ENCODE measurements at regions not wholly inside any gene's neighbourhood (a gene's known extent, or its start where the extent isn't known, plus 50 kb on each side); places are given as distances from the start of the nearest gene placed in this dataset.

DNA sequence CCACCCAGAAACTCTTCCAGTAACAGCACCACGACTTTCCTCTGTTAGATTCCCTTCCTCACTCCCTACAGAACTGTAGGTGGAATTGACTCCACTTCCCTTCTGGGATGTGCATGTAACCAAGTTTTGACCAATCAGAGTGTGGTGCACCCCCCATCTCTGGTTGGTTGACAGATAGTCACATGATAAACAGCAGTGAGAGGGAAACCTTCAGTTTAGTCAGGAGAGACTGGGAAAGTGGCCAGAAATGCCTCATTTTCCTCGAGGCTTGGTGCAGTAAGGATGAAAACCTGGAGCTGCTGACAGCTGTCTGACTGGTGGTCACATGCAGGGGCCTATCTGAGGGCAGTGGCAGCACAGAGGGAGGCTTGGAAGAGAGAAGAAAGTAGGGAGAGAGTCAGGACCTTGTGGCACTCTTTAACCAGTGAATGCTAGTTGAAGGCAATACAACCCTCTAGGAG lies 67.3 kb upstream of the GRK3 start:
- FAIRE-seq (no peak), DNase-seq (ENCODE audit: low read depth in 1 of 2, low spot score in 2 of 2) (no peak)
- no peak overlapping the region for H2BK120ac ChIP-seq (replicated peaks; ENCODE audit: low read depth, low read length)
- no peaks in the 10 kb centered on the region for H3K79me2 ChIP-seq (ENCODE audit: control insufficient read depth in 1 of 2, insufficient read depth in 2 of 2, low read length in 2 of 2)
- WGBS, 2 experiments (ENCODE audit: extremely low coverage in 1 of 2, insufficient coverage in 1 of 2, insufficient read length in 1 of 2, insufficient replicate concordance in 2 of 2, low coverage in 1 of 2, low lambda C conversion rate in 2 of 2, missing lambda C conversion rate in 1 of 2), result 82% methylated on average over 2 of the region's 2 CpGs; no CpG with 5 or more reads in 1 of the 2 experiments
- no peak overlapping the region for H2AFZ ChIP-seq (ENCODE audit: low read length)
- no peak overlapping the region for H3K4me3 ChIP-seq (ENCODE audit: extremely low read depth in 1 of 4, insufficient read depth in 2 of 4, low read depth in 3 of 4, low read length in 4 of 4)
- ChIA-PET CTCF (ENCODE audit: partially characterized antibody) (interaction anchor here (0.5 to 0.7 kb wide), 3 partner anchors 8 to 1253 kb away, joined by 3 read pairs; no protein-coding TSS in a partner anchor), POLR2A (ENCODE audit: partially characterized antibody) (no interaction called here)
- H3K14ac ChIP-seq (ENCODE audit: insufficient read length), result no peak overlapping the region
- no peak overlapping the region for H3K4me2 ChIP-seq (ENCODE audit: insufficient read depth in 1 of 2, low read depth in 2 of 2, low read length in 2 of 2)
- no peak overlapping the region for H2AK5ac ChIP-seq (ENCODE audit: low read depth, low read length)
- no peak overlapping the region for H4K5ac ChIP-seq (ENCODE audit: insufficient read length, low read depth, low read length)
- H3K23me2 ChIP-seq (ENCODE audit: low read depth, low read length), result no peaks in the 10 kb centered on the region
- no peak overlapping the region for H3K18ac ChIP-seq (ENCODE audit: extremely low read depth, low read length)
- no peak overlapping the region for H3K4ac ChIP-seq (replicated peaks; ENCODE audit: insufficient read length, low read depth, low read length)
- H4K20me1 ChIP-seq (replicated peaks in 1 of 2; ENCODE audit: control insufficient read depth in 1 of 2, insufficient read depth in 2 of 2, low read length in 2 of 2), result no peaks in the 10 kb centered on the region
- no peak overlapping the region for H3K56ac ChIP-seq (replicated peaks; ENCODE audit: insufficient read length, low read depth, low read length)
- H2BK12ac ChIP-seq (ENCODE audit: low read depth, low read length), result no peak overlapping the region
- H3K9me3 ChIP-seq (ENCODE audit: insufficient read depth in 2 of 2, low read depth in 1 of 2, low read length in 1 of 2), result no peaks in the 10 kb centered on the region
- no peaks in the 10 kb centered on the region for H3K27me3 ChIP-seq (replicated peaks in 1 of 4; ENCODE audit: control insufficient read depth in 3 of 4, extremely low read depth in 1 of 4, insufficient read depth in 3 of 4, low read length in 3 of 4)
- H4K91ac ChIP-seq (replicated peaks; ENCODE audit: insufficient read length, low read length), result no peak overlapping the region
- H3K23ac ChIP-seq (ENCODE audit: insufficient read length), result no peak overlapping the region
- no peak overlapping the region for H2BK20ac ChIP-seq (ENCODE audit: low read length)
- no peaks in the 10 kb centered on the region for H3K36me3 ChIP-seq (ENCODE audit: control insufficient read depth in 2 of 4, insufficient read depth in 4 of 4, low read length in 3 of 4)
- H3K9ac ChIP-seq (replicated peaks in 1 of 4; ENCODE audit: extremely low read depth in 1 of 4, low read depth in 3 of 4, low read length in 3 of 4), result no peak overlapping the region
- no peaks in the 10 kb centered on the region for H3K79me1 ChIP-seq (ENCODE audit: low read depth, low read length)
- H4K8ac ChIP-seq (ENCODE audit: extremely low read depth, insufficient read depth, low read length), result no peak overlapping the region
- H3K27ac ChIP-seq (ENCODE audit: low read depth, low read length), result no peak overlapping the region
- H2BK15ac ChIP-seq (ENCODE audit: low read length), result no peak overlapping the region
- H2BK5ac ChIP-seq (ENCODE audit: low read depth, low read length), result no peak overlapping the region
- no peaks in the 10 kb centered on the region; a peak in 1 of 7 replicates for H3K4me1 ChIP-seq (replicated peaks in 1 of 4; ENCODE audit: control insufficient read depth in 3 of 4, insufficient read depth in 4 of 4, low read length in 3 of 4)
- TF ChIP-seq CEBPB (IDR thresholded peaks at IDR 0.05; ENCODE audit: low read depth, low read length) (no peak), PHF8 (conservative IDR thresholded peaks at IDR 0.05; ENCODE audit: low read depth, low read length) (no peak), SP1 (IDR thresholded peaks at IDR 0.05; ENCODE audit: low read depth, low read length) (no peak), SP2 (IDR thresholded peaks at IDR 0.05; ENCODE audit: low read length) (no peak), HDAC6 (IDR thresholded peaks at IDR 0.05; ENCODE audit: low read depth, low read length) (no peak), SIRT6 (IDR thresholded peaks at IDR 0.05; ENCODE audit: low read length) (no peak), SUZ12 (IDR thresholded peaks at IDR 0.05; ENCODE audit: low read length) (no peak), RXRA (IDR thresholded peaks at IDR 0.05; ENCODE audit: insufficient read depth, low read depth, low read length) (no peak), SAP30 (IDR thresholded peaks at IDR 0.05; ENCODE audit: insufficient read depth, insufficient replicate concordance, low read length) (no peak), ATF3 (IDR thresholded peaks at IDR 0.05; ENCODE audit: insufficient read depth, low read depth, low read length) (no peak), CTBP2 (IDR thresholded peaks at IDR 0.05; ENCODE audit: borderline replicate concordance, insufficient read depth, insufficient read length, low read length) (no peak), RFX5 (IDR thresholded peaks at IDR 0.05; ENCODE audit: borderline replicate concordance, low read depth, low read length) (no peak), SIN3A (conservative IDR thresholded peaks at IDR 0.05 in 1 of 2, IDR thresholded peaks at IDR 0.05 in 1 of 2; ENCODE audit: low read depth in 1 of 2, low read length in 2 of 2) (no peak), BCL11A (IDR thresholded peaks at IDR 0.05; ENCODE audit: low read depth in 2 of 2, low read length in 2 of 2) (no peak)

Measured in H1 (cell line).